HG02852 (cell line): ENCODE measurements at regions not wholly inside any gene's neighbourhood (a gene's known extent, or its start where the extent isn't known, plus 50 kb on each side); places are given as distances from the start of the nearest gene placed in this dataset.

Source experiments
- ATAC-seq: cut with Tn5 transposase; IDR thresholded peaks from one replicate; pipeline ENCODE4 v1.9.1; 2021; ENCODE audit warnings: mild to moderate bottlenecking, moderate library complexity; ENCODE audit not compliant: unreplicated experiment

GRCh38 chr18:78627551-78628346 lies 351.9 kb upstream of the SALL3 start:
- no peak for ATAC-seq

- no peak for ATAC-seq
Measured at GRCh38 chr18:78629426-78629825, 350.2 kb upstream of the SALL3 start.

- ATAC-seq: no peak
Measured at GRCh38 chr18:78630356-78630755, 349.3 kb upstream of the SALL3 start.

- ATAC-seq: no peak
Measured at GRCh38 chr18:78630981-78631510, 348.6 kb upstream of the SALL3 start.

- ATAC-seq: no peak
Measured at GRCh38 chr18:78632111-78632541, 347.5 kb upstream of the SALL3 start.

GRCh38 chr18:78634061-78634696 lies 345.4 kb upstream of the SALL3 start:
- no peak for ATAC-seq

GRCh38 chr18:78635093-78635800 lies 344.4 kb upstream of the SALL3 start:
- no peak for ATAC-seq

- no peak for ATAC-seq
Measured at GRCh38 chr18:78636260-78636659, 343.4 kb upstream of the SALL3 start.

GRCh38 chr18:78637442-78638402 lies 341.9 kb upstream of the SALL3 start:
- no peak for ATAC-seq

GRCh38 chr18:78639006-78639950 lies 340.3 kb upstream of the SALL3 start:
- no peak for ATAC-seq

GRCh38 chr18:78640246-78640995 lies 339.2 kb upstream of the SALL3 start:
- no peak for ATAC-seq

- ATAC-seq: no peak
Measured at GRCh38 chr18:78641689-78642231, 337.9 kb upstream of the SALL3 start.

GRCh38 chr18:78642296-78642951 lies 337.2 kb upstream of the SALL3 start:
- no peak for ATAC-seq

GRCh38 chr18:78643004-78643403 lies 336.6 kb upstream of the SALL3 start:
- ATAC-seq: no peak

GRCh38 chr18:78643981-78644380 lies 335.6 kb upstream of the SALL3 start:
- no peak for ATAC-seq

GRCh38 chr18:78645216-78645615 lies 334.4 kb upstream of the SALL3 start:
- ATAC-seq: no peak

GRCh38 chr18:78647018-78647417 lies 332.6 kb upstream of the SALL3 start:
- ATAC-seq: no peak

GRCh38 chr18:78649421-78649820 lies 330.2 kb upstream of the SALL3 start:
- no peak for ATAC-seq
